Neural cell (in vitro differentiated cells): ENCODE measurements at regions not wholly inside any gene's neighbourhood (a gene's known extent, or its start where the extent isn't known, plus 50 kb on each side); places are given as distances from the start of the nearest gene placed in this dataset.

ENCODE experiments used
- H2AFZ ChIP-seq: fragments of 200-600, 300-800 bp; sonication (generic), shearing (Covaris generic); 2 replicates; pipeline ENCODE4 v1.6.0; 2014; ENCODE audit warnings: low read depth, mild to moderate bottlenecking, antibody characterized with exemption, low read length, moderate library complexity
- H3F3A ChIP-seq: fragments of 200-600 bp; shearing (Covaris generic); 2 replicates; pipeline ENCODE4 v1.6.1; 2016; ENCODE audit warnings: mild to moderate bottlenecking, moderate library complexity, mixed read lengths, antibody characterized with exemption, low read length; ENCODE audit not compliant: insufficient read depth, poor library complexity, severe bottlenecking
- H3K27ac ChIP-seq: fragments of 200-600, 300-800 bp; sonication (generic), shearing (Covaris generic); 2 replicates; pipeline ENCODE4 v1.5.1; 2014; ENCODE audit warnings: mild to moderate bottlenecking, low read length, moderate library complexity
- H3K27me3 ChIP-seq: fragments of 300-800, 200-600 bp; sonication (generic), shearing (Covaris generic); 2 replicates; pipeline ENCODE4 v1.6.0; 2014; ENCODE audit warnings: mild to moderate bottlenecking, low read depth, low read length, moderate library complexity; ENCODE audit not compliant: insufficient read depth
- H3K36me3 ChIP-seq: fragments of 300-800, 200-600 bp; sonication (generic), shearing (Covaris generic); 2 replicates; pipeline ENCODE4 v1.5.1; 2014; ENCODE audit warnings: mild to moderate bottlenecking, antibody characterized with exemption, low read length, moderate library complexity; ENCODE audit not compliant: insufficient read depth
- H3K4me2 ChIP-seq: fragments of 300-800, 200-600 bp; sonication (generic), shearing (Covaris generic); 2 replicates; pipeline ENCODE4 v1.6.0; 2014; ENCODE audit warnings: mild to moderate bottlenecking, low read length
- H3K4me3 ChIP-seq: fragments of 300-800, 200-600 bp; sonication (generic), shearing (Covaris generic); 2 replicates; pipeline ENCODE4 v1.5.1; 2014; ENCODE audit warnings: mild to moderate bottlenecking, low read length, moderate library complexity
- H3K79me2 ChIP-seq: fragments of 200-600 bp; shearing (Covaris generic); replicated peaks from 2 replicates; pipeline ENCODE4 v1.6.0; 2014; ENCODE audit warnings: mild to moderate bottlenecking, low read length, moderate library complexity; ENCODE audit not compliant: insufficient read depth
- H3K9ac ChIP-seq: fragments of 300-800, 200-600 bp; sonication (generic), shearing (Covaris generic); 2 replicates; pipeline ENCODE4 v1.6.1; 2016; ENCODE audit warnings: mild to moderate bottlenecking, low read length, mixed read lengths
- H3K9me2 ChIP-seq: fragments of 200-600 bp; shearing (Covaris generic); 2 replicates; pipeline ENCODE4 v1.6.1; 2016; ENCODE audit warnings: mild to moderate bottlenecking, low read length, mixed read lengths; ENCODE audit not compliant: insufficient read depth
- H3K9me3 ChIP-seq: fragments of 200-600, 300-800 bp; sonication (generic), shearing (Covaris generic); 2 replicates; pipeline ENCODE4 v1.6.1; 2016; ENCODE audit warnings: mild to moderate bottlenecking, mixed run types, low read length, moderate library complexity, mixed read lengths
- H4K20me1 ChIP-seq: fragments of 200-600 bp; shearing (Covaris generic); 2 replicates; pipeline ENCODE4 v1.6.1; 2016; ENCODE audit warnings: mild to moderate bottlenecking, mixed run types; ENCODE audit not compliant: insufficient read depth
- CTCF ChIP-seq: fragments of 450-650 bp; IDR thresholded peaks from 2 replicates; pipeline ENCODE4 v1.5.1; 2014; ENCODE audit warnings: antibody characterized with exemption, mild to moderate bottlenecking, moderate library complexity; ENCODE audit not compliant: poor library complexity, severe bottlenecking
- EP300 ChIP-seq: fragments of 450-650 bp; conservative IDR thresholded peaks from 2 replicates; pipeline ENCODE4 v1.6.1; 2014; ENCODE audit warnings: antibody characterized with exemption, mild to moderate bottlenecking, moderate library complexity; ENCODE audit not compliant: poor library complexity, severe bottlenecking
- EZH2 ChIP-seq: fragments of 200-600, 300-800 bp; shearing (Covaris generic), sonication (generic); IDR thresholded peaks from 2 replicates; pipeline ENCODE4 v1.6.1; 2014; ENCODE audit warnings: antibody characterized with exemption, low read length, borderline replicate concordance, mild to moderate bottlenecking; ENCODE audit not compliant: insufficient read depth, poor library complexity, severe bottlenecking
- MXI1 ChIP-seq: fragments of 450-650 bp; conservative IDR thresholded peaks from 2 replicates; pipeline ENCODE4 v1.6.1; 2014; ENCODE audit warnings: antibody characterized with exemption, mild to moderate bottlenecking; ENCODE audit not compliant: poor library complexity, severe bottlenecking
- POLR2AphosphoS5 ChIP-seq: IDR thresholded peaks from 2 replicates; pipeline ENCODE4 v1.6.1; 2012
- RAD21 ChIP-seq: fragments of 450-650 bp; conservative IDR thresholded peaks from 2 replicates; pipeline ENCODE4 v1.6.1; 2014; ENCODE audit warnings: antibody characterized with exemption, mild to moderate bottlenecking, moderate library complexity
- REST ChIP-seq: IDR thresholded peaks from 2 replicates; pipeline ENCODE4 v1.6.1; 2012; ENCODE audit warnings: borderline replicate concordance
- SMC3 ChIP-seq: fragments of 450-650 bp; conservative IDR thresholded peaks from 2 replicates; pipeline ENCODE4 v1.6.1; 2014; ENCODE audit warnings: antibody characterized with exemption, mild to moderate bottlenecking, moderate library complexity; ENCODE audit not compliant: poor library complexity
- TAF1 ChIP-seq: IDR thresholded peaks from 2 replicates; pipeline ENCODE4 v1.6.1; 2012; ENCODE audit warnings: low read depth

GRCh38 chr5:174300118-174300940 is 254.8 kb downstream of the NSG2 start:
- no peaks in the 10 kb centered on the region for H4K20me1 ChIP-seq
- no peaks in the 10 kb centered on the region for H3K9me2 ChIP-seq
- H3K9ac ChIP-seq = no peak overlapping the region
- no peak overlapping the region for H3K4me2 ChIP-seq
- H3K36me3 ChIP-seq = no peaks in the 10 kb centered on the region
- no peak overlapping the region for H2AFZ ChIP-seq
- H3K9me3 ChIP-seq = no peaks in the 10 kb centered on the region
- no peak overlapping the region for H3K4me3 ChIP-seq
- TF ChIP-seq CTCF (no peak), REST (no peak), EZH2 (no peak), MXI1 (no peak), TAF1 (no peak), POLR2AphosphoS5 (no peak), RAD21 (no peak), EP300 (no peak), SMC3 (no peak)
- no peaks in the 10 kb centered on the region for H3F3A ChIP-seq
- H3K27me3 ChIP-seq = no peaks in the 10 kb centered on the region
- H3K79me2 ChIP-seq = no peaks in the 10 kb centered on the region
- H3K27ac ChIP-seq = no peak overlapping the region

GRCh38 chr5:174300941-174301761 is 255.6 kb downstream of the NSG2 start:
- H4K20me1 ChIP-seq = no peaks in the 10 kb centered on the region
- no peaks in the 10 kb centered on the region for H3K27me3 ChIP-seq
- no peak overlapping the region for H3K4me2 ChIP-seq
- no peaks in the 10 kb centered on the region for H3F3A ChIP-seq
- H3K27ac ChIP-seq = no peak overlapping the region
- H3K4me3 ChIP-seq = no peak overlapping the region
- H3K9me3 ChIP-seq = no peaks in the 10 kb centered on the region
- no peak overlapping the region for H2AFZ ChIP-seq
- H3K36me3 ChIP-seq = no peaks in the 10 kb centered on the region
- H3K79me2 ChIP-seq = no peaks in the 10 kb centered on the region
- H3K9ac ChIP-seq = no peak overlapping the region
- TF ChIP-seq MXI1 (no peak), RAD21 (no peak), TAF1 (no peak), EP300 (no peak), EZH2 (no peak), REST (no peak), CTCF (no peak), POLR2AphosphoS5 (no peak), SMC3 (no peak)
- H3K9me2 ChIP-seq = no peaks in the 10 kb centered on the region
